ENCODE measurements at regions not wholly inside any gene's neighbourhood (a gene's known extent, or its start where the extent isn't known, plus 50 kb on each side); places are given as distances from the start of the nearest gene placed in this dataset.

- no peak for TF ChIP-seq RERE (CRISPR knock-in tag; IDR thresholded peaks at IDR 0.05; ENCODE audit: low read depth)
- no peak for TF ChIP-seq SKIL (CRISPR knock-in tag; IDR thresholded peaks at IDR 0.05; ENCODE audit: borderline replicate concordance)
- no peak for TF ChIP-seq TBX3 (IDR thresholded peaks at IDR 0.05; ENCODE audit: borderline replicate concordance)
Measured at GRCh38 chr10:6338361-6338760, 135.6 kb downstream of the PFKFB3 start (continued).

- H3K36me3 ChIP-seq (replicated peaks in 1 of 2; ENCODE audit: control insufficient read depth in 1 of 2, insufficient read depth in 2 of 2, low read length in 2 of 2) = no peaks in the 10 kb centered on the region
- no peak for ATAC-seq
- no peak overlapping the region for H3K9ac ChIP-seq (ENCODE audit: insufficient read depth, low read depth, low read length)
- POLR2A ChIA-PET = no interaction called here
- FAIRE-seq = no peak
- H3K27ac ChIP-seq (ENCODE audit: extremely low read length, insufficient read depth, low read length) = no peak overlapping the region
- no peaks in the 10 kb centered on the region for H3K9me3 ChIP-seq (ENCODE audit: low read length)
- CTCF ChIA-PET (ENCODE audit: low intra/inter-chr PET ratio, low total read pairs) = no interaction called here
- in situ Hi-C loops (cut with HindIII; ENCODE audit: extremely low pct_ligation_motif_present, low pct_unique_long_range_greater_than_20kb) = no loop called here
- no peak overlapping the region for H2AFZ ChIP-seq (ENCODE audit: low read length)
- H3K79me2 ChIP-seq (ENCODE audit: insufficient read depth, low read length) = no peaks in the 10 kb centered on the region
- H3K27me3 ChIP-seq (ENCODE audit: control insufficient read depth in 1 of 2, insufficient read depth in 2 of 2, low read length in 2 of 2) = peaks cover 0 to 6% of the 10 kb centered on the region in 2 experiments; a peak in 3 of 5 replicates
- whole genome bisulfite sequencing (ENCODE audit: low lambda C conversion rate) = 27% methylated on average over 5 of the region's 5 CpGs
- no peaks in the 10 kb centered on the region for H4K20me1 ChIP-seq (ENCODE audit: insufficient read depth, low read length)
- H3K4me1 ChIP-seq (ENCODE audit: insufficient read depth, low read length) = no peaks in the 10 kb centered on the region
- intact Hi-C loops (cut with micrococcal nuclease; ENCODE audit: unreplicated experiment) = no loop called here
- no peak overlapping the region for H3K4me3 ChIP-seq (replicated peaks in 1 of 3; ENCODE audit: insufficient read depth in 1 of 3, low read depth in 2 of 3, low read length in 3 of 3)
- H3K4me2 ChIP-seq (ENCODE audit: low read depth, low read length) = no peak overlapping the region
- BruUV-seq (replicated peaks) = no TSS peak
- no peak for DNase-seq (ENCODE audit: low spot score)
- TF ChIP-seq HNRNPH1 (optimal IDR thresholded peaks at IDR 0.05; ENCODE audit: low read depth, low read length) (no peak), ZNF33B (CRISPR knock-in tag; IDR thresholded peaks at IDR 0.05) (no peak), ZBTB25 (CRISPR knock-in tag; IDR thresholded peaks at IDR 0.05) (no peak), MAX (IDR thresholded peaks at IDR 0.05) (no peak), RFXANK (CRISPR knock-in tag; IDR thresholded peaks at IDR 0.05) (no peak), ZNF639 (CRISPR knock-in tag; conservative IDR thresholded peaks at IDR 0.05) (no peak), NFIC (IDR thresholded peaks at IDR 0.05; ENCODE audit: low read length) (no peak), FUBP1 (CRISPR knock-in tag; IDR thresholded peaks at IDR 0.05; ENCODE audit: borderline replicate concordance) (no peak), HOXA5 (CRISPR knock-in tag; IDR thresholded peaks at IDR 0.05) (no peak)
Measured at GRCh38 chr10:6339891-6340290, 137.2 kb downstream of the PFKFB3 start.
